ENCODE measurements at regions not wholly inside any gene's neighbourhood (a gene's known extent, or its start where the extent isn't known, plus 50 kb on each side); places are given as distances from the start of the nearest gene placed in this dataset.

DNA sequence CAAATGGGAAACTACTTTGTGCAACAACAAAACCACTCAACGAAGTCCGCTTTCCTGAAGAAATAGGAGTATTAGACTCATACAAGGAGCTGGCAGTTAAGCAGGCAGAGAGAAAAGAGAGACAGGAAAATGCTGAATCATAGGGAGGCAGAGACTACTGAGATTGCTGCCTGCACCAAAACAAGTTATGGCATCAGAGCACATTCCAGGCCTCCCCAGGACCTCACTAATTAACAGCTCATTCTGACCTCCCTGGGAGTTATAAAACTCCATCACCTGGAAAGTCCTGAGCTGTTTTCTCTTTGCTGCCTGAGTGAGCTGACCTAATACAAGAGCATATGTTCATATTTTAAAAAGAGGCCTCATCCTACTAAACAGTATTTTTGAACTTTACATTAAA lies 741.0 kb downstream of the MCTP2 start:
- Histone ChIP-seq H3K27ac (no peak overlapping the region), H3K9me3 (no peaks in the 10 kb centered on the region), H3K4me3 (no peak overlapping the region), H3K36me3 (no peaks in the 10 kb centered on the region), H3K4me1 (no peaks in the 10 kb centered on the region), H3K27me3 (no peaks in the 10 kb centered on the region)
- DNase-seq (no peak), ATAC-seq (no peak)
- intact Hi-C loops (cut with DNase I), result no loop called here
- no peak for TF ChIP-seq CTCF (IDR thresholded peaks at IDR 0.05)

- ATAC-seq, result no peak
- intact Hi-C loops (cut with DNase I), result no loop called here
- no peak for TF ChIP-seq CTCF (IDR thresholded peaks at IDR 0.05)
- Histone ChIP-seq H3K9me3 (peaks cover 0 to 13% of the 10 kb centered on the region in 2 donors), H3K36me3 (no peaks in the 10 kb centered on the region), H3K27ac (no peak overlapping the region), H3K27me3 (no peaks in the 10 kb centered on the region), H3K4me3 (no peak overlapping the region), H3K4me1 (no peaks in the 10 kb centered on the region)
- DNase-seq, result no peak
These were observed 755.7 kb downstream of the MCTP2 start for GRCh38 chr15:94987085-94987484.

GRCh38 chr15:94991718-94992117 lies 760.4 kb downstream of the MCTP2 start:
- DNase-seq (no peak), ATAC-seq (no peak)
- no peaks in the 10 kb centered on the region for H3K36me3 ChIP-seq
- no peak overlapping the region for H3K4me3 ChIP-seq
- intact Hi-C loops (cut with DNase I), result no loop called here
- no peaks in the 10 kb centered on the region for H3K4me1 ChIP-seq
- no peak for TF ChIP-seq CTCF (IDR thresholded peaks at IDR 0.05)
- no peak overlapping the region for H3K27ac ChIP-seq
- H3K9me3 ChIP-seq, result peaks cover 0 to 10% of the 10 kb centered on the region in 2 donors
- no peaks in the 10 kb centered on the region for H3K27me3 ChIP-seq

DNA sequence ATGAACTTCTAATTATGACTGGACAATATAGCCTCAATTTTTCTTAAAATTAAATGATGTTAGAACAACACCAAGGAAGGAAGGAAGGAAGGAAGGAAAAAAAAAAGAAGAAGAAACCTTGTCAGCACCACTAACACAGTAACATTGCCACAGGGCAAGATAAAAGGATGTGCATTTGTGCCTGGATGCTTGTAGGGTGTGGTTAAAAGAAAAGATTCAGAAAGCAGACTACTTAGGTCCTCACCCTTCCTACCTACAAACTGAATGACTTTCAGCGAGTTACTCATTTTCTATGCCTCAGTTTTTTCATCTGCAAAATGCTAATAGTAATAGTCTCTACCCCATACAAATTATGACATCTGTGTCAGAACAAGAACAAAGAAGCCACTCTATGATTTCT lies 778.3 kb downstream of the MCTP2 start:
- H3K9me3 ChIP-seq, result no peaks in the 10 kb centered on the region
- ATAC-seq (no peak), DNase-seq (no peak)
- no peaks in the 10 kb centered on the region for H3K27me3 ChIP-seq
- no peak overlapping the region for H3K27ac ChIP-seq
- no peak overlapping the region for H3K4me3 ChIP-seq
- H3K36me3 ChIP-seq, result no peaks in the 10 kb centered on the region
- intact Hi-C loops (cut with DNase I), result no loop called here
- TF ChIP-seq CTCF (IDR thresholded peaks at IDR 0.05), result no peak
- H3K4me1 ChIP-seq, result no peaks in the 10 kb centered on the region

- no peak for ATAC-seq
- no peak for TF ChIP-seq CTCF (IDR thresholded peaks at IDR 0.05)
- Histone ChIP-seq H3K36me3 (no peaks in the 10 kb centered on the region), H3K4me3 (no peak overlapping the region), H3K27ac (no peak overlapping the region), H3K9me3 (no peaks in the 10 kb centered on the region), H3K27me3 (no peaks in the 10 kb centered on the region), H3K4me1 (peaks cover 4 to 11% of the 10 kb centered on the region in 2 donors)
- no peak for DNase-seq
- intact Hi-C loops (cut with DNase I), result no loop called here
These were observed 782.0 kb downstream of the MCTP2 start for GRCh38 chr15:95013381-95013780.
